Loucy (cell line): ENCODE measurements at regions not wholly inside any gene's neighbourhood (a gene's known extent, or its start where the extent isn't known, plus 50 kb on each side); places are given as distances from the start of the nearest gene placed in this dataset.

Experiments used
- H2AFZ ChIP-seq: fragments of 200-600 bp; sonication (generic); 2 replicates; pipeline ENCODE4 v1.6.0; 2016; ENCODE audit warnings: antibody characterized with exemption, mild to moderate bottlenecking, low read length, moderate library complexity
- H3F3A ChIP-seq: fragments of 200-600 bp; 2 replicates; pipeline ENCODE4 v1.6.0; 2016; ENCODE audit warnings: antibody characterized with exemption, low read depth, mild to moderate bottlenecking
- H3K27me3 ChIP-seq: fragments of 200-600 bp; sonication (generic); 2 replicates; pipeline ENCODE4 v1.6.1; 2014; ENCODE audit warnings: low read length, mild to moderate bottlenecking; ENCODE audit not compliant: insufficient read depth, poor library complexity, severe bottlenecking
- H3K36me3 ChIP-seq: fragments of 200-600 bp; sonication (generic); 2 replicates; pipeline ENCODE4 v1.6.1; 2016; ENCODE audit warnings: low read length; ENCODE audit not compliant: insufficient read depth
- H3K4me1 ChIP-seq: fragments of 200-600 bp; sonication (generic); 2 replicates; pipeline ENCODE4 v1.5.1; 2014; ENCODE audit warnings: low read length, mild to moderate bottlenecking; ENCODE audit not compliant: insufficient read depth, poor library complexity, severe bottlenecking
- H3K4me2 ChIP-seq: fragments of 200-600 bp; sonication (generic); 2 replicates; pipeline ENCODE4 v1.6.0; 2014; ENCODE audit warnings: antibody characterized with exemption, low read length, low read depth, mild to moderate bottlenecking; ENCODE audit not compliant: poor library complexity, severe bottlenecking
- H3K4me3 ChIP-seq: fragments of 200-600 bp; sonication (generic); 2 replicates; pipeline ENCODE4 v1.5.1; 2014; ENCODE audit warnings: low read length, mild to moderate bottlenecking, mixed read lengths; ENCODE audit not compliant: poor library complexity, severe bottlenecking
- H3K79me2 ChIP-seq: fragments of 200-600 bp; sonication (generic); 2 replicates; pipeline ENCODE4 v1.6.1; 2014; ENCODE audit warnings: low read length; ENCODE audit not compliant: insufficient read depth
- H3K9ac ChIP-seq: fragments of 200-600 bp; sonication (generic); 2 replicates; pipeline ENCODE4 v1.6.0; 2014; ENCODE audit warnings: mild to moderate bottlenecking, low read depth, low read length, moderate library complexity; ENCODE audit not compliant: poor library complexity, severe bottlenecking
- H3K9me2 ChIP-seq: fragments of 200-600 bp; sonication (generic); replicated peaks from 2 replicates; pipeline ENCODE4 v1.6.1; 2016; ENCODE audit warnings: low read depth, low read length, mixed read lengths
- H3K9me3 ChIP-seq: fragments of 200-600 bp; sonication (generic); 2 replicates; pipeline ENCODE4 v1.6.1; 2014; ENCODE audit warnings: mild to moderate bottlenecking, antibody characterized with exemption, low read length, low read depth; ENCODE audit not compliant: insufficient read depth
- H4K20me1 ChIP-seq: fragments of 200-600 bp; sonication (generic); 2 replicates; pipeline ENCODE4 v1.6.0; 2014; ENCODE audit warnings: antibody characterized with exemption, low read length, mild to moderate bottlenecking; ENCODE audit not compliant: insufficient read depth, poor library complexity, severe bottlenecking
- EZH2phosphoT487 ChIP-seq: fragments of 200-600 bp; IDR thresholded peaks from 2 replicates; pipeline ENCODE4 v1.6.1; 2018; ENCODE audit warnings: antibody characterized with exemption, mild to moderate bottlenecking, moderate library complexity, borderline replicate concordance
- TF ChIP-seq, protein P1 (sequence below): fragments of 200-600 bp; sonication (generic); conservative IDR thresholded peaks from 2 replicates; pipeline ENCODE4 v1.5.1; 2014; ENCODE audit warnings: mild to moderate bottlenecking, antibody characterized with exemption, low read length

- Histone ChIP-seq H3K4me3 (no peak overlapping the region), H3K27me3 (no peaks in the 10 kb centered on the region), H3K9ac (no peak overlapping the region), H3K36me3 (no peaks in the 10 kb centered on the region), H3F3A (no peaks in the 10 kb centered on the region), H3K79me2 (no peaks in the 10 kb centered on the region), H4K20me1 (no peaks in the 10 kb centered on the region), H2AFZ (no peak overlapping the region), H3K4me2 (no peak overlapping the region), H3K4me1 (peaks cover 3% of the 10 kb centered on the region), H3K9me3 (0 out of 2 replicates have a peak, but pooled peaks cover 5% of the 10 kb centered on the region), H3K9me2 (no peaks in the 10 kb centered on the region)
- no peak for TF ChIP-seq EZH2phosphoT487
- TF ChIP-seq, protein P1, sequence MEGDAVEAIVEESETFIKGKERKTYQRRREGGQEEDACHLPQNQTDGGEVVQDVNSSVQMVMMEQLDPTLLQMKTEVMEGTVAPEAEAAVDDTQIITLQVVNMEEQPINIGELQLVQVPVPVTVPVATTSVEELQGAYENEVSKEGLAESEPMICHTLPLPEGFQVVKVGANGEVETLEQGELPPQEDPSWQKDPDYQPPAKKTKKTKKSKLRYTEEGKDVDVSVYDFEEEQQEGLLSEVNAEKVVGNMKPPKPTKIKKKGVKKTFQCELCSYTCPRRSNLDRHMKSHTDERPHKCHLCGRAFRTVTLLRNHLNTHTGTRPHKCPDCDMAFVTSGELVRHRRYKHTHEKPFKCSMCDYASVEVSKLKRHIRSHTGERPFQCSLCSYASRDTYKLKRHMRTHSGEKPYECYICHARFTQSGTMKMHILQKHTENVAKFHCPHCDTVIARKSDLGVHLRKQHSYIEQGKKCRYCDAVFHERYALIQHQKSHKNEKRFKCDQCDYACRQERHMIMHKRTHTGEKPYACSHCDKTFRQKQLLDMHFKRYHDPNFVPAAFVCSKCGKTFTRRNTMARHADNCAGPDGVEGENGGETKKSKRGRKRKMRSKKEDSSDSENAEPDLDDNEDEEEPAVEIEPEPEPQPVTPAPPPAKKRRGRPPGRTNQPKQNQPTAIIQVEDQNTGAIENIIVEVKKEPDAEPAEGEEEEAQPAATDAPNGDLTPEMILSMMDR, result no peak
Measured at GRCh38 chr1:87669674-87670073, 341.0 kb downstream of the LMO4 start.

- H2AFZ ChIP-seq, result no peak overlapping the region
- no peak for TF ChIP-seq EZH2phosphoT487
- TF ChIP-seq, protein P1, result no peak
- no peaks in the 10 kb centered on the region for H4K20me1 ChIP-seq
- peaks cover 3% of the 10 kb centered on the region for H3K4me1 ChIP-seq
- no peaks in the 10 kb centered on the region for H3K79me2 ChIP-seq
- H3K4me2 ChIP-seq, result no peak overlapping the region
- H3K36me3 ChIP-seq, result no peaks in the 10 kb centered on the region
- H3K9me2 ChIP-seq, result no peaks in the 10 kb centered on the region
- no peaks in the 10 kb centered on the region for H3K27me3 ChIP-seq
- no peaks in the 10 kb centered on the region for H3F3A ChIP-seq
- 0 out of 2 replicates have a peak, but pooled peaks cover 5% of the 10 kb centered on the region for H3K9me3 ChIP-seq
- H3K4me3 ChIP-seq, result no peak overlapping the region
- no peak overlapping the region for H3K9ac ChIP-seq
Measured at GRCh38 chr1:87673309-87673708, 344.6 kb downstream of the LMO4 start.

GRCh38 chr1:87673748-87674147 is 345.1 kb downstream of the LMO4 start:
- Histone ChIP-seq H3K9me2 (no peaks in the 10 kb centered on the region), H4K20me1 (no peaks in the 10 kb centered on the region), H3K79me2 (no peaks in the 10 kb centered on the region), H3K9ac (no peak overlapping the region), H3K27me3 (no peaks in the 10 kb centered on the region), H3F3A (no peaks in the 10 kb centered on the region), H2AFZ (no peak overlapping the region), H3K4me3 (no peak overlapping the region), H3K4me1 (peaks cover 3% of the 10 kb centered on the region), H3K4me2 (no peak overlapping the region), H3K36me3 (no peaks in the 10 kb centered on the region), H3K9me3 (0 out of 2 replicates have a peak, but pooled peaks cover 5% of the 10 kb centered on the region)
- TF ChIP-seq, protein P1, result peak; percentile 42
- TF ChIP-seq EZH2phosphoT487, result no peak
